ENCODE measurements at regions not wholly inside any gene's neighbourhood (a gene's known extent, or its start where the extent isn't known, plus 50 kb on each side); places are given as distances from the start of the nearest gene placed in this dataset.

GRCh38 chr10:44822349-44822748 is 88.8 kb upstream of the TMEM72 start:
- TF ChIP-seq POLR2A (IDR thresholded peaks at IDR 0.05) (no peak), POLR2AphosphoS5 (IDR thresholded peaks at IDR 0.05) (no peak)
- TF ChIP-seq, protein P1, sequence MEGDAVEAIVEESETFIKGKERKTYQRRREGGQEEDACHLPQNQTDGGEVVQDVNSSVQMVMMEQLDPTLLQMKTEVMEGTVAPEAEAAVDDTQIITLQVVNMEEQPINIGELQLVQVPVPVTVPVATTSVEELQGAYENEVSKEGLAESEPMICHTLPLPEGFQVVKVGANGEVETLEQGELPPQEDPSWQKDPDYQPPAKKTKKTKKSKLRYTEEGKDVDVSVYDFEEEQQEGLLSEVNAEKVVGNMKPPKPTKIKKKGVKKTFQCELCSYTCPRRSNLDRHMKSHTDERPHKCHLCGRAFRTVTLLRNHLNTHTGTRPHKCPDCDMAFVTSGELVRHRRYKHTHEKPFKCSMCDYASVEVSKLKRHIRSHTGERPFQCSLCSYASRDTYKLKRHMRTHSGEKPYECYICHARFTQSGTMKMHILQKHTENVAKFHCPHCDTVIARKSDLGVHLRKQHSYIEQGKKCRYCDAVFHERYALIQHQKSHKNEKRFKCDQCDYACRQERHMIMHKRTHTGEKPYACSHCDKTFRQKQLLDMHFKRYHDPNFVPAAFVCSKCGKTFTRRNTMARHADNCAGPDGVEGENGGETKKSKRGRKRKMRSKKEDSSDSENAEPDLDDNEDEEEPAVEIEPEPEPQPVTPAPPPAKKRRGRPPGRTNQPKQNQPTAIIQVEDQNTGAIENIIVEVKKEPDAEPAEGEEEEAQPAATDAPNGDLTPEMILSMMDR (IDR thresholded peaks at IDR 0.05 in 8 of 11, conservative IDR thresholded peaks at IDR 0.05 in 3 of 11): no peak
- Histone ChIP-seq H3K27me3 (replicated peaks in 1 of 7) (peaks cover 0 to 8% (median 0%) of the 10 kb centered on the region in 7 donors), H3K27ac (no peak overlapping the region), H3K4me1 (no peaks in the 10 kb centered on the region), H3K9me3 (no peaks in the 10 kb centered on the region), H3K4me3 (no peak overlapping the region), H3K36me3 (no peaks in the 10 kb centered on the region)
- WGBS, 5 donors: 85 to 92% (median 89%) methylated on average over 3 of the region's 3 CpGs
- intact Hi-C loops (cut with DNase I; ENCODE audit: low total_unique reads): no loop called here
- DNase-seq: no peak

- Histone ChIP-seq H3K27ac (no peak overlapping the region), H3K27me3 (replicated peaks in 1 of 7) (peaks cover 0 to 8% (median 0%) of the 10 kb centered on the region in 7 donors), H3K4me3 (no peak overlapping the region), H3K4me1 (no peaks in the 10 kb centered on the region), H3K36me3 (no peaks in the 10 kb centered on the region), H3K9me3 (no peaks in the 10 kb centered on the region)
- no peak for TF ChIP-seq POLR2A (IDR thresholded peaks at IDR 0.05)
- TF ChIP-seq POLR2AphosphoS5 (IDR thresholded peaks at IDR 0.05): no peak
- TF ChIP-seq, protein P1 (IDR thresholded peaks at IDR 0.05 in 8 of 11, conservative IDR thresholded peaks at IDR 0.05 in 3 of 11): no peak
- intact Hi-C loops (cut with DNase I; ENCODE audit: low total_unique reads): no loop called here
- DNase-seq: no peak
- 87 to 92% (median 89%) methylated on average over 4 of the region's 4 CpGs for WGBS, 5 donors
Measured at GRCh38 chr10:44822966-44823365, 88.2 kb upstream of the TMEM72 start.

DNA sequence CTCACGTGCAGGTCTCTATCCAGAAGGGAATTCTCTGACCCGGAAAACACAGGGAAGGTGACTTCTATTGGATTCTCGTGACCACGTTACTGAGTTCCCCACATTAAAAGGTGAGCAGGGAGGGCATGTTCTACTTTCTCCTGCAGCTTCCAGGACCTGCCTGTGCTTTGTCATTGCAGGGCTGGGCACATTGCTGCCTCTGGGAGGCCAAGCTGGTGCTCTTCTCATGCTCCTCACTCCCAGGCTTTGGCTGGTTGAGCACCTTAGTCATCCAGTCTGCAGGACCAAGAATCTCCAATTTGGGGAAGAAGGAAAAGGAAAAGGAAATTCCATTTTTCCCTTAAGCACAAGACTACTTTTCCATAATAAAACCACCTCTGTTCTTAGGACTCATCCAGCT is 86.5 kb upstream of the TMEM72 start:
- no peaks in the 10 kb centered on the region for H3K9me3 ChIP-seq
- TF ChIP-seq POLR2A (IDR thresholded peaks at IDR 0.05): no peak
- TF ChIP-seq POLR2AphosphoS5 (IDR thresholded peaks at IDR 0.05): no peak
- TF ChIP-seq, protein P1 (IDR thresholded peaks at IDR 0.05 in 8 of 11, conservative IDR thresholded peaks at IDR 0.05 in 3 of 11): no peak
- peaks cover 0 to 8% (median 0%) of the 10 kb centered on the region in 7 donors for H3K27me3 ChIP-seq (replicated peaks in 1 of 7)
- H3K4me3 ChIP-seq: no peak overlapping the region
- intact Hi-C loops (cut with DNase I; ENCODE audit: low total_unique reads): no loop called here
- H3K4me1 ChIP-seq: no peaks in the 10 kb centered on the region
- H3K27ac ChIP-seq: no peak overlapping the region
- WGBS, 5 donors: 70 to 91% (median 81%) methylated on average over 4 of the region's 4 CpGs
- H3K36me3 ChIP-seq: no peaks in the 10 kb centered on the region
- DNase-seq: no peak

DNA sequence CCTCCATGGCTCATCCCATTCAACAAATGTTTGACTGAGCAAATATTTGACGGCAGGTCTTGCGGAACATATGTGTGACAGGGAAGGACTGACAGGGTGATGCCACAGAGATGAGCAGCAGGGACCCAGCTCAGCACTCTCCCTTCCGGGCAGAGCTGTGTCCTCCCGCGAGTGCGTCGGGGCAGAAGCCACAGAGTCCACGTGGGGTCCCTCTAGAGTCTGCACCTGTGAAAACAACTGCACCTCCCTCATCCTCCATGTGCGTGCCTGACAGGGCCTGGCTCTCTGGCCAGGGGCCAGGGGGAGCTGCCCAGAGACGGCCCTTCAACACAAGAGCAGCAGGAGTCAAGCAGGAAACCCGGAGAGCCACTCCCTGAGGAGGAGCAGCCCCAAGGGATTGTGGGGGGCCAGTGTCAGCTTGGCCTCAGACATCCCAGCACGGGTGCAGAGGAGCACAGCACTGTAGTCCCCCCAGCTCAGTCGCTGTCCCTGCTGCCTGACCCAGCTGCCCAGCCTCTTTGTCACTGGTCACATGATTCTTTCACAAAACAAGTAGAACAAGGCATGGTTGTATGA is 83.6 kb upstream of the TMEM72 start:
- Histone ChIP-seq H3K4me1 (no peaks in the 10 kb centered on the region), H3K27ac (no peak overlapping the region), H3K4me3 (no peak overlapping the region), H3K9me3 (no peaks in the 10 kb centered on the region), H3K36me3 (no peaks in the 10 kb centered on the region), H3K27me3 (replicated peaks in 1 of 7) (no peaks in the 10 kb centered on the region)
- intact Hi-C loops (cut with DNase I; ENCODE audit: low total_unique reads): no loop called here
- no peak for DNase-seq
- 79 to 100% (median 89%) methylated on average over 2 to 13 of the region's 13 CpGs for WGBS, 5 donors
- TF ChIP-seq POLR2AphosphoS5 (IDR thresholded peaks at IDR 0.05): no peak
- no peak for TF ChIP-seq POLR2A (IDR thresholded peaks at IDR 0.05)
- TF ChIP-seq, protein P1 (IDR thresholded peaks at IDR 0.05 in 8 of 11, conservative IDR thresholded peaks at IDR 0.05 in 3 of 11): no peak

All from spleen (tissue), 11 donors.